ENCODE measurements at regions not wholly inside any gene's neighbourhood (a gene's known extent, or its start where the extent isn't known, plus 50 kb on each side); places are given as distances from the start of the nearest gene placed in this dataset.

GRCh38 chr5:98474782-98475181 lies 298.7 kb upstream of the RGMB start:
- no peak for TF ChIP-seq CTCF (IDR thresholded peaks at IDR 0.05)
- no peak for TF ChIP-seq POLR2A (IDR thresholded peaks at IDR 0.05; ENCODE audit: low read depth)
